NCI-H510A (cell line): ENCODE measurements at regions not wholly inside any gene's neighbourhood (a gene's known extent, or its start where the extent isn't known, plus 50 kb on each side); places are given as distances from the start of the nearest gene placed in this dataset.

Experiments used
- DNase-seq: peaks from one replicate; lab custom pipeline; 2025; lab: John Stamatoyannopoulos, UW

DNA sequence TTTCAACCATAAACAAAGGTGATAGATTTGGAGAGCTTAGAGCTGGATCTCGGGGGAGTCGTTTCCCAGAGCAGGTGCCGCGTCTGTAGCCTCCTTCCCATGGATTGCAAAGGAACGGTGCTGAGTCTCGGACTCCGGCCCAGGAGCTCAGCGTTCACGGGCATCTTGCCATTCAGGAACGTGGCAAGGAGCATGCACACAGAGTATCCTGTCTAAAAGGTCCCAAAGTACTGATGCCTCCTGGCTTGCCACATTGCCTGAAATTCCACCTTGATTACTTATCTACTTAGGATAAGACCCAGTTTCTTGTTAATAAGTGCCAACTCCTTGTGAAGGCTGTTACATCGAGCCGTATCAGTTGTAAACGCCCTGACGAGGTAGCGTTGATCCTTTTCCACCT, 197.8 kb upstream of the MYT1L start:
- DNase-seq = no peak

DNA sequence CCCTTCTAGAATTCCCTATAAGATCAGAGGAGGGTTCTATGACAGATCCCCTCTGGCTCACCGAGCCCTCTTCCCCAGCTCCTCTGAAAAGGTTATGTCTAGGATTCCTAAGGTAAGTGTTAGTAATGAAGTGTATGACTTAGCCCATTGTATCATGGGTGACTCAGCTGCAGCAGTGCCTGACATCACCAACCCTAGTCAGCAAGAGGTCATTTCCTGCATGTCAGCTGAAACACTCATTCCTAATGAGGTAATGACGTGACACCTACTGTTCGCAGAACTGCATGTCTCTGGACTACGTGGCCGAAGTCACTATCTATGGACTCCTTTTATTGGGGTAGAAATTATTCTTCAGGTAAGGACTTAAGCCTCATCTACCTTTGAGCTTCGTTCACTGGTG, 196.1 kb upstream of the MYT1L start:
- DNase-seq = peak; percentile 4

DNA sequence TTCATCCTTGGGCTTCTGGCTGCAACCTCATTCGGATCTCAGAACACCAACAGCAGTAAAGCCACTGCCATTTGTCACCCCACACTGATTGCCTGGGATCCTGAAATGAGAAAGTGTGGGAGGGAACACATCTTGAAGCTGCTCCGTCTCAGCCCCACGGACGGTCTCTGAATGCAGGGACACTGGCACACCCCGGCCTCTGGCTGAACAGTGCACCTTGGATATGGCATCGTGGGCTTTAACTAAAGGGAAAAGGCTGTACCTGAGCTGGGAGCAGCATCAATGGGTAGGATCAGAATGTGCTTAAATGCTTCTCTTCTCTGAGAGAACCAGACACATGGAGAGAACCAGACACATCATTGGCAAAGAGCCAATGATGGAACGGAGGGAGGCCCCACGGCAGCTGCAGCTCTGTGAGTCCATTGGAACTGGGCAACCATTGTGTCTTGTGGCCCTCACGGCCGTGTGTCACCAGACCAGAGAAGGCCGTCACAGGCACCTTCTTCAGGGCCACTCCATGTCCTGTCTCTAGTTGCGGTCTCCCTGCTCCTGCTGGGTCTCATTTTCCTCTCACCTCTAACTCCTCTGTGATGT, 193.4 kb upstream of the MYT1L start:
- DNase-seq = peak; percentile 3

DNA sequence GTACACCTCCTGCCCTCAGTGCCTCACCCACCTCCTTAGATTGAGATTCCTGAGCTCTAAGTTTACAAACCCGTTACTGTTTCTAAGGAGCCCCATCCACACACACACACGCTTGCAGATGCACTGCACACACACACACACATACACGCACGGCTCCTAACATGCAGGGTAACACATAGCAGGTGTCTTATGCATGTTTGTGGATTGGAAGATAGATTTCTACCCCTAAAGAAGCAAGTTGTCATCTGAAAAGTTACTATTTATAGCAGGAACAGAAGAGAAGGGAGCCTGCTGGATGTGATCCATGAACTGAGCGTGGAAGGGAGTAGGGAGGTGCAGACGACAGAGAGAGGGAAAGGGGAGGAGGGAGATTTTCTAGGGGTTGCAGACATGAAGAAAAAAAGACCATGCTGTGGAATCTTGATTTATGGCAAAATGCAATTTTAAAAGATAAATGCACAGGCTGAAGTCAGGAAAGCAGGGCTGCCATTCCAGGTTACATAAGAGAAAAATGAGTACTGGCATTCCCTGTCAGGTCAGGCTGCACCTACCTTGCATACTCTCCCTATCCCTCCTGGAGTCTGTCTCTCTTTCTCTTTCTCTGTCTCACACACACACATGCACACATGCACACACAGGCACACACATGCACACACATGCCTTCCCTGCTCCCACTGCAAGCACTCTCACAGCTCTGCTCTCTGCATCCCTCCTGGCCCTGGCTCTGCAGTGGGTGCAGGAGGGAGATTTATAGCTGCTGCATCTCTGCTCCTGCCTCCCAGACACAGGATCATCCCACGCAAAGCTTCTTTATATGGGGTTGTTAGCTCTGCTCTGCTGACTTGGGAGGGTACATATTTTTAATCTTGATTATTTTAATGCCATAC, 192.6 kb upstream of the MYT1L start:
- DNase-seq = no peak

DNA sequence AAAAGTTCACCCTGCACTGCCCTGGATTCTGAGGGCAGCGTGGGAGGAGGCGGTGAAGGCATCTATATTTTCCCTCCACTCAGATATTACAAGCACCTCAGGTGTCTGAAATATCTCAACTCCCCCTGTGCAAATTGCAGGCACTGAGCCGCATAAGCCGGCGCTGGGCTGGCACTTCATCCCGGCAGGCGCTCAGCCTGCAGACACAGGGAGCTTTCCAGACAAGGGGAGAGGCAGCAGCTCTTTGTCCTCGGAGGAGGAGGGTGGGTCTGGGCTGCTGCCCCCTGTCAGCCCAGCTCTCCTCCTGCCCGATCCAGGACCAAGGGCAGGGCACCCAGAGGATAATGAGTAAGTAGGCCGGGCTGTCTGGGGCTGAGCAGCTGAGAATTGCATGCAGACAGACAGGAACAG, 189.3 kb upstream of the MYT1L start:
- no peak for DNase-seq

DNA sequence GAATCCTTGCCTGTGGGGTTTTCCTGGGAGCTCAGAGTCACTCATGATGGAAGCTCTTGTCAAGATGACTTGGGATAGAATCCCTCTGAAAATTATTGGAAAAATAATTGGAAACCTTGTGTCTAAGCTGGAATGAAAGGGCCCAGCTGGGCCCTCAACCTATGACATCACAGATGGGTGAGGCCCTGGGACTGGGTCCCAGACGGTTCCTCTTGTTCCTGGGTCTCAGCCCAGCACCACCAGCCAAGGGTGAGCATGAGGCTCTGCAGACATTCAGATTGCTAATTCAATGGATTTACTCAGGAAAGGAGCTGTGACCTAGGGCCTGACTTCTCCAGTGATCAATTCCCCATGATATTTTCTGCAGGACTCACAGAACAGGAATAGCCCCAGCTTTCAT, 188.3 kb upstream of the MYT1L start:
- DNase-seq = no peak

DNA sequence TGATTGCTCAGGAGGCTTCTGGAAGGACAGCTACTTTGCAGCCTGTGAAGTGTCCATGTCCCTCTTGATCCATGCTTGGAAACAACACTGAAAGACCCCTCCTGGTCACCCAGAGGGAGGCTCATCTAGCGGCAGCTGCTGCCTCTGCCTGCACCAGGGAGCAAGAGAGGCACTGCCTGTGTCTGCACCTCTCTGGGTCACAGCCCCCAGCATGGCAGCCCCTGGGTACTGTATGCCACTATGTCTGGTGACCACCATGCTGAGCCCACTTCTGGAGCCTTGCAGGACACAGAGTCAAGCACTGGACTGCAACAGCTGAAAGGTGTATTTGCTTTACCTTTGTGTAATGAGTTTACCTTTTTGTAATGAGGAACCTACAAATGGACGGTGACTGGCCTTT, 186.3 kb upstream of the MYT1L start:
- DNase-seq = no peak

DNA sequence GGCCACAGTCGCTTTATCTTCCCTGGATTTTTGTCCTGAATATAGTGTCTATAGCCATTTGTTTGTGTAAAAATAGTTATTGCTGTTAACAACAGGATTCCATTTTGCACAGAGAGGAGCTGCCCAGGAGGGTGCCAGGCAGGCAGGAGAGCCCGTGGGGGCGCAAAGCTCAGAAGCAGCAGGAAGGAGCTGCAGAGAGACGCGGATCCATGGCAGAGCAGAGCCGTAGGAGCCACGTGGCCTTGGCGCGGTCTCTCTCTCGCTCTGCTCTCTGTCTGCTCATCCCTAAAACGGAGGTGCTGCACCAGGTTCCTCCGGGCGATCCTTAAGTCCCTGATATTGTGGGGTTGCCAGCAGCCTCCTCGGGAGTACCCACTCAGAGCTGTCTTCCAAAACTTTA, 185.3 kb upstream of the MYT1L start:
- no peak for DNase-seq

DNA sequence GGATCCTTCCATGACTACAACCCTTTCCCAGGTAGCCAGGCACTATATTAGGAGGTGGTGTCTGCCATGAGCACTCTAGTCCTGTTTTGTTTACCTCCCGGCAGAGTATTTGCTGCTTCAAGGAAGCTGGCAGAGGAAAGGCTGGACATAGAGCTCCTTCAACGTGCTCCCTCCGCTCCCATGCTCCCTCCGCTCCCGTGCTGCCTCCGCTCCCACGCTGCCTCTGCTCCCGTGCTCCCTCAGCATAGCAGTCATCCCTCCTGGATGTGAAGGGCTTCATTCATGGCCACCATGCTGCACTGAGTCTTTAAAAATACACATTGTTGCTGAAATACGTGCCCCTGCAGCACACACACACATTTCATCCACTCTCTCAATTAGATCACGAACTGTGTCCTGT, 181.9 kb upstream of the MYT1L start:
- no peak for DNase-seq

DNA sequence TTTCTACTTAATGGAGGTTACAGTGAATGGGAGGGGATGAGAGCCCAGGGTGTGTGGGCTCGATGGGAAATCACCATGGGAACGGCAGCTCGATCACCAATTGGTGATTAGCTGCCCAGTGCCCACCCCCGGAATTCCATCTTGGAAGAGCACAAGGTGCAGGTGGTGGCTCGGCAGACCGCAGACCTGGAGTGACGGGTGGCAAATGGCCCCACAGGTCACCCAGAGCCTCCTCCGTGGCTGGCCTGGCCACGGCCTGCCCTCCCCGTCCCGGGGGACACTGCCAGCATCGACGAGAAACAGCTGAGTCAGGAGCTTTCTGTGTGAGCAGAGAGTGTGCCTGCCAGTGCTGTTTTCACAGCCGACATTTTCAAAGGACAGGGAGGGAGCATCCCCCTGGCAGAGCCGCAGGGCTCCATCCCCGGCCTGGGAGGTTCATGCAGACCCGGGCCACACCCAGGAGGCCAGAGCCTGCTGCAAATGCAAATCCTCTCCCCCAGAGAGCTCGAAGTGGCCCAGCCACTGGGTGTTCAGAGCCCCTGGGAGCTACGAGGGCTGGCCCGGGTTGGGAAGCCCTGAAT, 176.4 kb upstream of the MYT1L start:
- DNase-seq = no peak

DNA sequence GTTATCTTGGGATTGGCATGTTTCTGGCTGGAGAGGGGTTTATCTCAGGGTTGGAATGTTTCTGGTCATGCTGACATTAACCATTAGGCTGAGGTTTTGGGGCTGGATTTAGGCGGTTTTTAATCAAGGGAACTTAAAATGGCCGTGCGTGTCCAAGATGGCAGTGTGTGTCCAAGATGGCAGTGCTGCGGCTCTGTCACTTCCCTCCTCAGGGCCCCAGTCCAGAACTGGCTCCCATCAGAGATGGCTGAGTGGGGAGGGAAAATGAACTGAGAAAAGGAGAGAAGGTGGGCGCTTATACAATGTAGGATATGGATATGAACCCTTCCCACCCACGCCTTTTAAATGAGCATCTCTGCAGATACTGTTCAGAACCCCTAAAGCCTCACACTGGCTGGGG, 175.5 kb upstream of the MYT1L start:
- DNase-seq = no peak

DNA sequence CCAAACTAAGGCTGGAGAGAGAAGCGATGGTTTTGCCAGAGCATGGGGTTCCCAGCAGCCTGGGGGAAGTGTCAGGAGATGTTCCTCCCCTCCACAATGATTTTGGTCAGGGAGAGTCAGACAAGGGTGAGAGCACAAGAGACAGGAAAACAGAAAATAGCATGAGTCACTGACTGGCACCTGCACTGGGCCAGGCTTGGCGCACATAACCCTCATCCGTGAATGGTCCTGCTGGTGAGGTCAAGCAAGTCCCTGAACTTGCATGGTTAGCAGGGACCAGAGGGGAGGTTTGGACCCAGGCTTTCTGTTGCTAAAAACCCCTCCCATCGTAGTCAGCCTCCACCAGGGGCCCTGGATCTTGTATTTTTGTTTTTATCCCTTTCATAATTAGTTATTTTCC, 174.5 kb upstream of the MYT1L start:
- no peak for DNase-seq

DNA sequence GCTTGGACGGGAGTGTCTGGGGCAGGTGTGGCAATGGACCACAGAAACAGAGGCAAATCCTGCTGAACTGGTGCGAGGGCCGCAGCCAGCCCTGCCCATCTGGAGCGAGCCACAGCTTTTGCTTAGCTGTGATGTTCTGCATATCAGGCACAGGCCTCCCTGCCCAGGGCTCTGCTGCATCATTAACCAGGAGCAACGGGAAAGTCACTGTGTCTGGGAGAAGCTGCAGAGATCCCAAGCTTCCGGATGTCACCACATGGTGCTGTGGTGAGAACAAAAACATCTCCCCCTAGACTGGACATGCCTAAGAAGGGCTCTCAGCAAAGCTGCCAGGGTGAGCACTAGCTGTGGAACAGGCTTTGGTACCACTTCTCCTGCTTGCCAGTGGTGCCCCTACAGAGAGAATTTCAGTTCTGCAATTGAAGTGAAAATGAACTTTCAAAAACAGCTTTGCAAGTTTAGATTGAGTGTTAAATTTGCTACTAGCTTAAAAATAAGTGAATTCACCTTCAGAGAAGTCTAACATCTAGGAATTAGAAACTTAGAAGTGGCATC, 172.9 kb upstream of the MYT1L start:
- DNase-seq = no peak

DNA sequence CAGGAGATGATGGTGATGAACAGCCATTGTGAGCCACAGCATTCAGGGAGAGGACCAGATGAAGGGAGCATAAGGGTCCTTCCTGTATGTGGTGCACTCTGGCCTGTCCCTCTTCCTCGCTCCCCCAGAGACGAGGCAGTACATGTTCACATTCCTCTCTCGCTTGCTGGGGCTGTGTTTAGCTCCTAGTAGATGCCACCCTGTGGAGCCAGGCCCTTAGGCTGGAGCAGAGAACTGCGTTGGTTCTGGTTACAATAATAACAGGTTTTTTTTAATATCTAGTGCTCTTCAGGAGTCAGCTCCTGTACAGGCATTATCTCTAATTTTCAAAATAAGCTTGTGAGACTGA, 171.1 kb upstream of the MYT1L start:
- DNase-seq = no peak

DNA sequence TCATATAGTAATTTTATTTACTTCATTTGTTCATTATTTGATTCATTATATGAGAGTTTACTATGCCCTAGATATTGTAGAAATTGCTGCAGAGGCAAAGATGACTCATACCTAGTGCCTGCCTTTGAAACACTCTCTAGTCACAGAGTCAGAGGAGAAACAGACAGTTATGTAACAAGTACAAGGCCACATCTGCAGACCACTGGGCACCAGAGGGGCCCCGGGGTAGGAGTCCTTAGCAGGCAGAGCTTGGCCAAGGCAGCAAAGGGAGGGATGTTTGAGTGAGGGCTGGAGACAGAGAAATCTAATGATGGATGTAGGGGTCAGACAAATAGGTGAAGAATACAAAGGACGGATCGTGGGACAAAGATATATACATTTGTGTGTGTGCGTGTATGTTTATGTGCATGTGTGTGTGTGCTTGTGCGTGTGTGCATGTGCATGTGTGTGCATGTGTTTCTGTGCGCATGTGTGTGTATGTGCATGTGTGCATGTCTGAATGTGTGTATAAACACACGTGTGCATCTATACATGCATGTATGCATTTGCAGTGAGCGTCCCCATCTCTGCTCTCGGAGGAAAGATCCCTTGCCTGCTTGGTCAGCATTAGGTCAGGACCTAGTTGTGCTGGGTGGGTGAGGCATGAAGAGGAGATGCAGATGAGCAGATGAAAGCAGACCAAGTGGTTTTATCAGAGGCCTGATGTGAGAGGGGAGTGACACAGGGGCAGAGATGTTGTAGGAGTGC, 170.6 kb upstream of the MYT1L start:
- DNase-seq = no peak

DNA sequence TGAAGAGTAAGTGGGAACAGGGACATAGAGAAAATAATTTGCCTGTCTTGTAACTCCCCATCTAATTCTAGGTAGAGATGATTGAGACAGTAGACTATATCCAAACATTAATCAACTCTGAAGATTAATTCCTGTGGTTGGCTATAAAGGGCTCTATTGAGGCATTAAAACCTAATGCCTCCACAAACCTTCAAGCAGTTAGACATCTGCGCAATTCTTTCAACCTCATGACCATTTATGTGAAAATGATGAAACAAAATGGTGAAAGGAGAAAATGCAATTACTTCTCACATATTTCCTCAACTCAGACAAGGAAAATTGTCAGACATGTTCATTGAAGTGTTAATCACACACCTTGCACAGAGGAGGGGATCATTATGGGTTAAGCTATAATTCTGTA, 164.5 kb upstream of the MYT1L start:
- no peak for DNase-seq

DNA sequence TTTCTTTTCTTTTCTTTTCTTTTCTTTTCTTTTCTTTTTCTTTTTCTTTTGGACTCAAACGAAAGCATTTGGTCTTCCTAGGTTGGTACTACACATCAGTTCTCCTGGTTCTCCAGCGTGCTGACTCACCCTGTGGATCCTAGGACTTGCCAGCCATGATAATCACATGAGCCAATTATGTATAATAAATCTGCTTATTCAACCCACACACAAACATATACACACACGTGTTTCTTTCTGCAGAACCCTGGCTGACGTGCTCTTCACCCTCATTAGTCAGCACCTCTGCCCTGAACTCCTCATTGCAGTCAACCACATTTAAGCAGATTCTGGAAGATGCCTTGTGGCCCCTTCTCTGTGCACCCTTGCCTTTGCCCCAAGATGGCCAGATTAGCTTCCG, 162.4 kb upstream of the MYT1L start:
- no peak for DNase-seq

DNA sequence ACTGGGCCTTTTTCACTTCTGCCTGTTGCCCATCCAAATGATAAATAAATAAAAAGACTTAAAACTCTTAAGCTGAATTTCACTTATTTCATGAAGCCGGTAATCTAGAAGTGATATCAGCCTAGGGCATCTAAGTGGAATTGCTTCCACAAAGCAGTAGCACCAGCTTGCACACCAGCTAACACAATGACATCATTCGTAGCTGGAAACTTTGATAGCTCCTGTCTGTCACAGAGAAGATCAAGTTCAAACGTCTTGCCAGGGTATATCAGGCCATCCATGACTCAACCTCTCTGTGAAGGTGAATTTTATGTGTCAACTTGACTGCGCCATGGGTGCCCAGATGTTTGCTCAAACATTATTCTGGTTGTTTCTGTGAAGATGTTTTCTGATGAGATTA, 161.7 kb upstream of the MYT1L start:
- no peak for DNase-seq

DNA sequence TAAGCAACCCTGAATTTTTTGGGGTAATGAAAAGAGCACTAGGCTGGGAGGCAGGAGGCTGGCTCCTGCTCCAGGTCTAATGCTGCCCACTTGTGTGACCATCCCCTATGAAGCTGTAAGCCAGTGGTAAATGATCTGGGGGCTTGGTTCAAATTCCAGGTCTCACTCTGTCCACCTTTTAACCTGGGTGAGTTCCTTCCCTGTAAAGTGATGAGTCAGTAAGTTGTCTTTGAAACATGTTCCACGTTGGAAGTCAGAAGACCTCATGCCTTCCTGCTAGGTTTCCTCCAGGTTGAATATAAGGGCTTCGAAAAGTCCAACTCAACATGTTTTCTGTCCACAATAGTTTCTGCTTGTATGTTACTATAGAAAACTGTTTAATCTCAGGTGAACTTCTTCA, 160.9 kb upstream of the MYT1L start:
- DNase-seq = no peak

DNA sequence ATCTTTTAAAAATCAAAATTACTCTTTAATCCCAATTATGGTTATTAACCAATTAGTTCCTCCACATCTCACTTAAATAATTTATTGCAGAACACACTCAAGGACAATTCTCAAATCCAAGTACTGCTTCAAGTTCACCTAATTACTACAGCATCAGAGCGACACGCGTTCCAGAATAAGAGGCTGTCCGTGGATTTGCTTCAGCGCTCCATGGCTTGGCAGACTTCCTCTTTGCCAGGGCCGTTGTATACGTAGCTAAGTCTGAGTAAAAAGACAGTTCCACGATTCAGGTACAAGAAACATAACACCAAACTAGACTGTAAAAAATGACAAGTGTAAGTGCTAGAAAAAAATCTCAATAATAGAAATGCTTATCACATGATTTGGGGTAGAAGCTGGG, 153.2 kb upstream of the MYT1L start:
- DNase-seq = no peak

DNA sequence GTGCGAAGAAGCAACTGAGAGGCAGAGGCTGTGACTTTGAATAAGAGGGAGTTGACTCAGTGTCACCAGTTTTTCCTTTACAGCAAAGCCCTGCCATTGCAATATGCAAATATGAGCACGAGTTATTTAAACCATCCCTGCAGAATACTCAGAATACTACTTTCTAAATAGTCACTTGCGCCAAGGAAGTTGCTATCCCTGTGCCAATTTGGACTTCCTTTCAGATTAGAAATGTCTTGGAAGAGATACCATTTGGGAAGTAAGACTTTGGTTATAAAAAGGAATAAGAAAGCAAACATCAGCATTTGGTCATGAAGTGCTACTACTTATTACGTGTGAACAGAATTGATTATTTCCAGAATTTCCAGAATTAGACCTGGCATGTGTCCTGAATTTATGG, 151.8 kb upstream of the MYT1L start:
- no peak for DNase-seq

DNA sequence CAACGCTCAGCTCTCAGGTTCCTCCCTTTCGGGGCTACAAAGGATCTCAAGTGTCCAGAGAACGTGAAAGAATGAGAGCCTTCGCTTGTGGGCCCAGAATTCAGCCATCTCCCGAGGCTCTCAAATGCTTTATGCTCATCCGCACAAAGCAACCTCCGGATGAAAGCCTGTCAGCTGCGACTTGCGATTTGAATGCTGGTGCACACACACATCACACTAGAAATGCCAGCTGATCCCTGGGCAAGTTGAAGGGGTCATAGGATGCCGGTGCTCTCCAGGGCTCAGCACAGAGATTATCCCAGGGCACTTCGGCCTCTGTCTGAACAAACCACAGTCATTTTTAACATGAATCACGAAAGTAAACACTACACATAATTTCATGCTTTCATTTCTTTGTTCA, 141.8 kb upstream of the MYT1L start:
- no peak for DNase-seq

DNA sequence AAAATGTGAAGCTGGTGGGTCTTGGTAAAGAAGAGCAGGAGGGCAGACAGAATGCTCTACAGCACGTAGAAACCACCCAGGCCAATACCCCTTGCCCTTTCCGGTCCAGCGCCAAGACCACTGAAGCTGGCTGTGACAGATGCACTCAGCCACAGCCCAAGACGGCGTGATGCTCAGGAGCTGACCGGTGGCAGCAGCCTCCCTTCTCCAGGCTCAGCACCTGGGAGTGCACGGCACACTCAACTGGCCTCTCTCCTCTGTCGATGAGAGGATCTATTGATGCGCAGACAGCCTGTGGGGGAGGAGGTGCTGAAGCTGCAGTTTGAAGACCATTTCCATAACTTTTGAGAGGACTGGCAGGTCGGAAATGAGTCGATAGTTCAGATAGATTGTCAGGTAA, 141.0 kb upstream of the MYT1L start:
- DNase-seq = no peak
